ENCODE measurements at regions not wholly inside any gene's neighbourhood (a gene's known extent, or its start where the extent isn't known, plus 50 kb on each side); places are given as distances from the start of the nearest gene placed in this dataset.

- H3K36me3 ChIP-seq (ENCODE audit: insufficient read depth, low read length), result no peaks in the 10 kb centered on the region
- H3K9ac ChIP-seq (ENCODE audit: low read length), result no peak overlapping the region
- H3K27ac ChIP-seq (ENCODE audit: low read depth, low read length, poor library complexity, severe bottlenecking), result no peak overlapping the region
- no peak overlapping the region for H2AFZ ChIP-seq (ENCODE audit: low read length)
- no peaks in the 10 kb centered on the region for H3K9me3 ChIP-seq (ENCODE audit: low read length)
- H3K79me2 ChIP-seq (ENCODE audit: insufficient read depth, low read length), result no peaks in the 10 kb centered on the region
- no peaks in the 10 kb centered on the region for H3K4me1 ChIP-seq (ENCODE audit: insufficient read depth, low read length, severe bottlenecking)
- TF ChIP-seq CTCF (IDR thresholded peaks at IDR 0.05; ENCODE audit: low read length) (no peak), EZH2 (IDR thresholded peaks at IDR 0.05; ENCODE audit: borderline replicate concordance, low read length) (no peak)
- no peaks in the 10 kb centered on the region for H4K20me1 ChIP-seq (ENCODE audit: insufficient read depth, low read length)
- H3K4me2 ChIP-seq (ENCODE audit: low read length), result no peak overlapping the region
- no peaks in the 10 kb centered on the region for H3K27me3 ChIP-seq (ENCODE audit: insufficient read depth, low read length)
- H3K4me3 ChIP-seq (ENCODE audit: low read depth, low read length, poor library complexity, severe bottlenecking), result no peak overlapping the region
- H3F3A ChIP-seq (ENCODE audit: insufficient read depth, low read length), result no peaks in the 10 kb centered on the region
- no peaks in the 10 kb centered on the region for H3K9me2 ChIP-seq (ENCODE audit: low read depth, low read length)
These were observed 343.8 kb upstream of the CLNK start for GRCh38 chr4:11028334-11028733.

GRCh38 chr4:11021333-11021732 is 336.8 kb upstream of the CLNK start:
- H3K4me1 ChIP-seq (ENCODE audit: insufficient read depth, low read length, severe bottlenecking), result no peaks in the 10 kb centered on the region
- TF ChIP-seq CTCF (IDR thresholded peaks at IDR 0.05; ENCODE audit: low read length), result no peak
- H3K9me2 ChIP-seq (ENCODE audit: low read depth, low read length), result no peaks in the 10 kb centered on the region
- H3K4me2 ChIP-seq (ENCODE audit: low read length), result no peak overlapping the region
- H3K27me3 ChIP-seq (ENCODE audit: insufficient read depth, low read length), result no peaks in the 10 kb centered on the region
- H2AFZ ChIP-seq (ENCODE audit: low read length), result no peak overlapping the region
- H3K4me3 ChIP-seq (ENCODE audit: low read depth, low read length, poor library complexity, severe bottlenecking), result no peak overlapping the region
- H3K9me3 ChIP-seq (ENCODE audit: low read length), result no peaks in the 10 kb centered on the region
- H3K9ac ChIP-seq (ENCODE audit: low read length), result no peak overlapping the region
- no peaks in the 10 kb centered on the region for H3K79me2 ChIP-seq (ENCODE audit: insufficient read depth, low read length)
- no peaks in the 10 kb centered on the region for H3K36me3 ChIP-seq (ENCODE audit: insufficient read depth, low read length)
- H3K27ac ChIP-seq (ENCODE audit: low read depth, low read length, poor library complexity, severe bottlenecking), result no peak overlapping the region
- H3F3A ChIP-seq (ENCODE audit: insufficient read depth, low read length), result no peaks in the 10 kb centered on the region
- H4K20me1 ChIP-seq (ENCODE audit: insufficient read depth, low read length), result no peaks in the 10 kb centered on the region

GRCh38 chr4:11019451-11020240 is 335.1 kb upstream of the CLNK start:
- no peaks in the 10 kb centered on the region for H3K79me2 ChIP-seq (ENCODE audit: insufficient read depth, low read length)
- no peaks in the 10 kb centered on the region for H4K20me1 ChIP-seq (ENCODE audit: insufficient read depth, low read length)
- H3K9me2 ChIP-seq (ENCODE audit: low read depth, low read length), result no peaks in the 10 kb centered on the region
- H3K4me3 ChIP-seq (ENCODE audit: low read depth, low read length, poor library complexity, severe bottlenecking), result no peak overlapping the region
- H3K9me3 ChIP-seq (ENCODE audit: low read length), result no peaks in the 10 kb centered on the region
- no peaks in the 10 kb centered on the region for H3K27me3 ChIP-seq (ENCODE audit: insufficient read depth, low read length)
- H3K4me1 ChIP-seq (ENCODE audit: insufficient read depth, low read length, severe bottlenecking), result no peaks in the 10 kb centered on the region
- H2AFZ ChIP-seq (ENCODE audit: low read length), result no peak overlapping the region
- no peaks in the 10 kb centered on the region for H3K36me3 ChIP-seq (ENCODE audit: insufficient read depth, low read length)
- no peak for TF ChIP-seq EZH2 (IDR thresholded peaks at IDR 0.05; ENCODE audit: borderline replicate concordance, low read length)
- TF ChIP-seq CTCF (IDR thresholded peaks at IDR 0.05; ENCODE audit: low read length), result no peak
- H3K9ac ChIP-seq (ENCODE audit: low read length), result no peak overlapping the region
- H3F3A ChIP-seq (ENCODE audit: insufficient read depth, low read length), result no peaks in the 10 kb centered on the region
- H3K4me2 ChIP-seq (ENCODE audit: low read length), result no peak overlapping the region
- H3K27ac ChIP-seq (ENCODE audit: low read depth, low read length, poor library complexity, severe bottlenecking), result no peak overlapping the region

All from OCI-LY1 (cell line).